Astrocyte (in vitro differentiated cells and primary cell): ENCODE measurements at regions not wholly inside any gene's neighbourhood (a gene's known extent, or its start where the extent isn't known, plus 50 kb on each side); places are given as distances from the start of the nearest gene placed in this dataset.

Source experiments
- DNase-seq: peaks from one replicate; pipeline ENCODE4 v3.0.0-alpha.2; 2010; ENCODE audit warnings: low read depth
- FAIRE-seq: peaks from 2 replicates; lab custom pipeline; 2011; peaks lifted over from hg19 to GRCh38; lab: Jason Lieb, UNC
- H2AFZ ChIP-seq: 2 replicates; pipeline ENCODE4 v1.6.0; 2012; ENCODE audit warnings: low read depth, low read length, inconsistent platforms
- H3K27ac ChIP-seq: 2 replicates; pipeline ENCODE4 v1.5.1; 2011; ENCODE audit warnings: low read depth, low read length, inconsistent platforms
- H3K27me3 ChIP-seq: 2 replicates; pipeline ENCODE4 v1.6.0; 2011; ENCODE audit warnings: low read length, inconsistent platforms; ENCODE audit not compliant: insufficient read depth
- H3K36me3 ChIP-seq: 2 replicates; pipeline ENCODE4 v1.5.1; 2011; ENCODE audit warnings: low read length, inconsistent platforms; ENCODE audit not compliant: insufficient read depth
- H3K4me1 ChIP-seq: 2 replicates; pipeline ENCODE4 v1.5.1; 2011; ENCODE audit warnings: low read length, inconsistent platforms; ENCODE audit not compliant: insufficient read depth
- H3K4me2 ChIP-seq: 2 replicates; pipeline ENCODE4 v1.6.0; 2012; ENCODE audit warnings: low read length, inconsistent platforms
- H3K4me3 ChIP-seq: 2 replicates; pipeline ENCODE4 v1.5.1; 2011; ENCODE audit warnings: low read depth, mild to moderate bottlenecking, low read length, inconsistent platforms; ENCODE audit not compliant: insufficient read depth
- H3K79me2 ChIP-seq: 2 replicates; pipeline ENCODE4 v1.6.0; 2012; ENCODE audit warnings: mild to moderate bottlenecking, low read length, inconsistent platforms; ENCODE audit not compliant: insufficient read depth
- H3K9ac ChIP-seq: 2 replicates; pipeline ENCODE4 v1.6.0; 2012; ENCODE audit warnings: mild to moderate bottlenecking, low read length, inconsistent platforms
- H3K9me3 ChIP-seq: 2 replicates; pipeline ENCODE4 v1.5.1; 2012; ENCODE audit warnings: low read depth, mild to moderate bottlenecking, low read length, inconsistent platforms; ENCODE audit not compliant: insufficient read depth
- H4K20me1 ChIP-seq: 2 replicates; pipeline ENCODE4 v1.6.0; 2012; ENCODE audit warnings: low read length, inconsistent platforms; ENCODE audit not compliant: insufficient read depth
- H3K27ac Mint-ChIP-seq: one replicate; pipeline ENCODE4 v1.8.0; 2021; ENCODE audit warnings: mild to moderate bottlenecking, mixed read lengths; ENCODE audit not compliant: unreplicated experiment
- H3K27me3 Mint-ChIP-seq: one replicate; pipeline ENCODE4 v1.8.0; 2021; ENCODE audit warnings: low read depth, mixed read lengths; ENCODE audit not compliant: unreplicated experiment
- H3K36me3 Mint-ChIP-seq: one replicate; pipeline ENCODE4 v1.8.0; 2021; ENCODE audit warnings: low read depth, mixed read lengths; ENCODE audit not compliant: unreplicated experiment
- H3K4me1 Mint-ChIP-seq: one replicate; pipeline ENCODE4 v1.8.0; 2021; ENCODE audit warnings: low read depth, mixed read lengths; ENCODE audit not compliant: unreplicated experiment
- H3K4me3 Mint-ChIP-seq: one replicate; pipeline ENCODE4 v1.8.0; 2021; ENCODE audit warnings: mild to moderate bottlenecking, moderate library complexity, mixed read lengths; ENCODE audit not compliant: unreplicated experiment
- H3K9me3 Mint-ChIP-seq: one replicate; pipeline ENCODE4 v1.8.0; 2021; ENCODE audit warnings: mild to moderate bottlenecking, mixed read lengths; ENCODE audit not compliant: unreplicated experiment
- EZH2 ChIP-seq: IDR thresholded peaks from 2 replicates; pipeline ENCODE4 v1.6.1; 2012; ENCODE audit warnings: mild to moderate bottlenecking, low read length, inconsistent platforms; ENCODE audit not compliant: insufficient read depth
- TF ChIP-seq, protein P1 (sequence below): IDR thresholded peaks from 2 replicates; pipeline ENCODE4 v1.5.1; 2011; ENCODE audit warnings: low read depth, mild to moderate bottlenecking, inconsistent platforms, low read length, moderate library complexity; ENCODE audit not compliant: insufficient read depth

DNA sequence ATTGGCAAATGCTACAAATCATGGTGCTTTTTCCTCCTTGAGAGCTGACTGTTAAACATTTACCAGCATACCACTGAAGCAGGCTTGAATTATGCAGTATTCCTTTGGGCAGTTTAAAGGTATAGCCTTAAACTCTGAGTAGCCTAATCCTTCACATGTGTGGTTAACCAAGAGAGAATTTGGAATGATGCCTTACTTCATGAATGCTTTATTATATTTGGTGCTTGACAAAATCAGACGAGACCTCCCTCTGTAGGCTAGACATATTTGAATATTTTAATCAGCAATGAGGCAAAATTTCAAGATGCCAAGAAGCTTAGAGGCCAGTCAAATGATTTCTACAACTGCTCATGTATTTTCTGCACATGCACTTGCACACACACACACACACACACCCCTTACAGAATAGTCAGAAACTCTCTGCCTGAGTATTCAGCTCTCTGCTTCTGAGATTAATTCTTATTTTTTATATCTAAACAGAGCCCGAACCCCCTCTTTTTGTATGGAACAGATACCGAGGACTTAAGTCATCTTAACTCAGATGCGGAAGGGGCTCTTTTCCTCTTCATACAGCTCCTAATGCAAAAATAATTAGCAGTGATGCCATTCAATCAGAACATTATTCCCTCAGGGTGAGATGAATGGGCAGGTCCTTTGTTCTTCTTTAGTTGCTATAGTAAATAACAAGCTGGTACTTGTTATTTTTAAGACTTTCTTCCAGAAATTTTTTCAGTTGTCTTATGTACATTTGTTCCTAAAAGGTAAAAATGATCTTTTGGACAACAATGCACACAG, 195.5 kb upstream of the TMC3 start:
- Mint-ChIP-seq H3K36me3 (no peaks in the 10 kb centered on the region), H3K27me3 (peaks cover 15% of the 10 kb centered on the region), H3K27ac (no peak overlapping the region), H3K4me1 (no peaks in the 10 kb centered on the region), H3K9me3 (no peaks in the 10 kb centered on the region), H3K4me3 (no peak overlapping the region)
- Histone ChIP-seq H3K27me3 (no peaks in the 10 kb centered on the region), H3K4me3 (no peak overlapping the region), H3K4me2 (no peak overlapping the region), H3K9me3 (no peaks in the 10 kb centered on the region), H3K9ac (no peak overlapping the region), H3K4me1 (no peaks in the 10 kb centered on the region), H3K36me3 (no peaks in the 10 kb centered on the region), H2AFZ (no peak overlapping the region), H3K79me2 (no peaks in the 10 kb centered on the region), H4K20me1 (no peaks in the 10 kb centered on the region), H3K27ac (no peak overlapping the region)
- peak; percentile 3 for DNase-seq
- no peak for FAIRE-seq
- no peak for TF ChIP-seq EZH2
- TF ChIP-seq, protein P1, sequence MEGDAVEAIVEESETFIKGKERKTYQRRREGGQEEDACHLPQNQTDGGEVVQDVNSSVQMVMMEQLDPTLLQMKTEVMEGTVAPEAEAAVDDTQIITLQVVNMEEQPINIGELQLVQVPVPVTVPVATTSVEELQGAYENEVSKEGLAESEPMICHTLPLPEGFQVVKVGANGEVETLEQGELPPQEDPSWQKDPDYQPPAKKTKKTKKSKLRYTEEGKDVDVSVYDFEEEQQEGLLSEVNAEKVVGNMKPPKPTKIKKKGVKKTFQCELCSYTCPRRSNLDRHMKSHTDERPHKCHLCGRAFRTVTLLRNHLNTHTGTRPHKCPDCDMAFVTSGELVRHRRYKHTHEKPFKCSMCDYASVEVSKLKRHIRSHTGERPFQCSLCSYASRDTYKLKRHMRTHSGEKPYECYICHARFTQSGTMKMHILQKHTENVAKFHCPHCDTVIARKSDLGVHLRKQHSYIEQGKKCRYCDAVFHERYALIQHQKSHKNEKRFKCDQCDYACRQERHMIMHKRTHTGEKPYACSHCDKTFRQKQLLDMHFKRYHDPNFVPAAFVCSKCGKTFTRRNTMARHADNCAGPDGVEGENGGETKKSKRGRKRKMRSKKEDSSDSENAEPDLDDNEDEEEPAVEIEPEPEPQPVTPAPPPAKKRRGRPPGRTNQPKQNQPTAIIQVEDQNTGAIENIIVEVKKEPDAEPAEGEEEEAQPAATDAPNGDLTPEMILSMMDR: no peak

GRCh38 chr15:81567924-81568323, 193.9 kb upstream of the TMC3 start:
- H3K4me2 ChIP-seq: no peak overlapping the region
- no peaks in the 10 kb centered on the region for H3K9me3 Mint-ChIP-seq
- H2AFZ ChIP-seq: no peak overlapping the region
- H3K4me3 ChIP-seq: no peak overlapping the region
- no peaks in the 10 kb centered on the region for H3K27me3 ChIP-seq
- DNase-seq (no peak), FAIRE-seq (no peak)
- H3K27ac Mint-ChIP-seq: no peak overlapping the region
- H3K79me2 ChIP-seq: no peaks in the 10 kb centered on the region
- no peaks in the 10 kb centered on the region for H3K36me3 ChIP-seq
- peaks cover 12% of the 10 kb centered on the region for H3K27me3 Mint-ChIP-seq
- no peaks in the 10 kb centered on the region for H3K4me1 ChIP-seq
- H4K20me1 ChIP-seq: no peaks in the 10 kb centered on the region
- no peaks in the 10 kb centered on the region for H3K36me3 Mint-ChIP-seq
- H3K9ac ChIP-seq: no peak overlapping the region
- H3K4me1 Mint-ChIP-seq: no peaks in the 10 kb centered on the region
- H3K4me3 Mint-ChIP-seq: no peak overlapping the region
- H3K9me3 ChIP-seq: no peaks in the 10 kb centered on the region
- TF ChIP-seq, protein P1: no peak
- no peak for TF ChIP-seq EZH2
- no peak overlapping the region for H3K27ac ChIP-seq

DNA sequence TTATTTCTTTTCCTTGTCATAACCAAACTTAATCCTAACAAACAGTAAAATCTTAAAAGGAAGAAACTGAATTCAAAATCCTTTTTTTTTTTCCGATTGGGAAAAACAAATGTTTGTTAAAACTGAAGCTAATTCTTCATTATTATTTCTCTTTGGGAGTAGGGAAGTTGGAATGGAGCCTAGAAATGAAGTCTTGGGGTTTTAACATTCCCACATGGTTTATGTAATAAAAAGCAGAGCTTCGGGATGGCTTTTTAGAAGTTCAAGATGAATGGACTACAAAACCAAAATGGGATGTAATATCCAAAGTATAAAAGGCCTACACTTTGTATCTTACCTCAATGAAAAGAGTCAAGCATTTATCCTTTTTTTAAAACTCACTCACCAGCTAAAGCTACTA, 189.0 kb upstream of the TMC3 start:
- Mint-ChIP-seq H3K27ac (no peak overlapping the region), H3K4me1 (no peaks in the 10 kb centered on the region)

More for the DNA sequence above, 189.0 kb upstream of the TMC3 start:
- Histone ChIP-seq H4K20me1 (no peaks in the 10 kb centered on the region), H3K9me3 (no peaks in the 10 kb centered on the region), H3K27ac (no peak overlapping the region), H3K27me3 (no peaks in the 10 kb centered on the region), H3K4me3 (no peak overlapping the region), H2AFZ (no peak overlapping the region), H3K79me2 (no peaks in the 10 kb centered on the region), H3K4me1 (no peaks in the 10 kb centered on the region), H3K9ac (no peak overlapping the region), H3K36me3 (no peaks in the 10 kb centered on the region), H3K4me2 (no peak overlapping the region)
- Mint-ChIP-seq H3K36me3 (no peaks in the 10 kb centered on the region), H3K27me3 (peaks cover 2% of the 10 kb centered on the region), H3K4me3 (no peak overlapping the region), H3K9me3 (no peaks in the 10 kb centered on the region)
- TF ChIP-seq, protein P1: no peak
- TF ChIP-seq EZH2: no peak
- FAIRE-seq (no peak), DNase-seq (no peak)
